H1 (cell line): ENCODE measurements at regions not wholly inside any gene's neighbourhood (a gene's known extent, or its start where the extent isn't known, plus 50 kb on each side); places are given as distances from the start of the nearest gene placed in this dataset.

ENCODE experiments used
- ASH2L ChIP-seq: fragments of 200-600, 300-600 bp; sonication (generic); IDR thresholded peaks from one replicate; pipeline ENCODE4 v1.7.1; 2017; ENCODE audit warnings: low read length
- EGR1 ChIP-seq: IDR thresholded peaks from 2 replicates; pipeline ENCODE4 v1.6.1; 2011; ENCODE audit warnings: low read depth, low read length, borderline replicate concordance
- NANOG ChIP-seq: IDR thresholded peaks from 2 replicates; pipeline ENCODE4 v1.6.1; 2011; ENCODE audit warnings: low read length, low read depth, mild to moderate bottlenecking, inconsistent platforms; ENCODE audit not compliant: insufficient read depth, poor library complexity, severe bottlenecking
- RAD21 ChIP-seq, 2 experiments: IDR thresholded peaks in 1 of 2; conservative IDR thresholded peaks in 1 of 2; 2 replicates each; pipeline ENCODE4 v1.6.1; 2011; ENCODE audit warnings: low read depth in 2 of 2, low read length in 2 of 2, improper control_type of control experiment in 1 of 2, inconsistent platforms in 1 of 2, mild to moderate bottlenecking in 1 of 2, moderate library complexity in 1 of 2
- SP2 ChIP-seq: IDR thresholded peaks from 2 replicates; pipeline ENCODE4 v1.6.1; 2012; ENCODE audit warnings: mild to moderate bottlenecking, low read length, inconsistent platforms
- YY1 ChIP-seq: IDR thresholded peaks from 2 replicates; pipeline ENCODE4 v1.6.1; 2011; ENCODE audit warnings: low read depth, mild to moderate bottlenecking, low read length

DNA sequence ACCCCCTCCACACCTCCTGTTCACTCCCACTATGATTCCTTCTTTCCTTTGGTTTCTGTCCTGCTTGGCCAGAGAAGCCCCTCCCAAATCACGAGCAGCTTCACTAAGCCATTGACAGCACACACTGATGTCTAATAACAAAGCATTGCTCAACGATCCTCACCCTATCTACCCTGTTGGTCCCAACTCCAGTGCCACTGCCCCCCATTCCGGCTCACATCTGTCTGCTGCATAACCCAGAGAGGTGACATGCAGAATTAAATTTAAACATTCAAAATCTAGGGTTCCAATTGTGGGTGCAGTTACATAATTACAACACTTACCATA, 236.9 kb downstream of the TTLL7 start (continued):
- no peak for TF ChIP-seq RAD21 (IDR thresholded peaks at IDR 0.05 in 1 of 2, conservative IDR thresholded peaks at IDR 0.05 in 1 of 2; ENCODE audit: low read depth in 2 of 2, low read length in 2 of 2)
- no peak for TF ChIP-seq NANOG
- TF ChIP-seq YY1: no peak
- TF ChIP-seq ASH2L: no peak
- no peak for TF ChIP-seq EGR1
- TF ChIP-seq SP2: no peak
